Loucy (cell line): ENCODE measurements at regions not wholly inside any gene's neighbourhood (a gene's known extent, or its start where the extent isn't known, plus 50 kb on each side); places are given as distances from the start of the nearest gene placed in this dataset.

Experiments used
- H2AFZ ChIP-seq: fragments of 200-600 bp; sonication (generic); 2 replicates; pipeline ENCODE4 v1.6.0; 2016; ENCODE audit warnings: antibody characterized with exemption, mild to moderate bottlenecking, low read length, moderate library complexity
- H3F3A ChIP-seq: fragments of 200-600 bp; 2 replicates; pipeline ENCODE4 v1.6.0; 2016; ENCODE audit warnings: antibody characterized with exemption, low read depth, mild to moderate bottlenecking
- H3K27me3 ChIP-seq: fragments of 200-600 bp; sonication (generic); 2 replicates; pipeline ENCODE4 v1.6.1; 2014; ENCODE audit warnings: low read length, mild to moderate bottlenecking; ENCODE audit not compliant: insufficient read depth, poor library complexity, severe bottlenecking
- H3K36me3 ChIP-seq: fragments of 200-600 bp; sonication (generic); 2 replicates; pipeline ENCODE4 v1.6.1; 2016; ENCODE audit warnings: low read length; ENCODE audit not compliant: insufficient read depth
- H3K4me1 ChIP-seq: fragments of 200-600 bp; sonication (generic); 2 replicates; pipeline ENCODE4 v1.5.1; 2014; ENCODE audit warnings: low read length, mild to moderate bottlenecking; ENCODE audit not compliant: insufficient read depth, poor library complexity, severe bottlenecking
- H3K4me2 ChIP-seq: fragments of 200-600 bp; sonication (generic); 2 replicates; pipeline ENCODE4 v1.6.0; 2014; ENCODE audit warnings: antibody characterized with exemption, low read length, low read depth, mild to moderate bottlenecking; ENCODE audit not compliant: poor library complexity, severe bottlenecking
- H3K4me3 ChIP-seq: fragments of 200-600 bp; sonication (generic); 2 replicates; pipeline ENCODE4 v1.5.1; 2014; ENCODE audit warnings: low read length, mild to moderate bottlenecking, mixed read lengths; ENCODE audit not compliant: poor library complexity, severe bottlenecking
- H3K79me2 ChIP-seq: fragments of 200-600 bp; sonication (generic); 2 replicates; pipeline ENCODE4 v1.6.1; 2014; ENCODE audit warnings: low read length; ENCODE audit not compliant: insufficient read depth
- H3K9ac ChIP-seq: fragments of 200-600 bp; sonication (generic); 2 replicates; pipeline ENCODE4 v1.6.0; 2014; ENCODE audit warnings: mild to moderate bottlenecking, low read depth, low read length, moderate library complexity; ENCODE audit not compliant: poor library complexity, severe bottlenecking
- H3K9me2 ChIP-seq: fragments of 200-600 bp; sonication (generic); replicated peaks from 2 replicates; pipeline ENCODE4 v1.6.1; 2016; ENCODE audit warnings: low read depth, low read length, mixed read lengths
- H3K9me3 ChIP-seq: fragments of 200-600 bp; sonication (generic); 2 replicates; pipeline ENCODE4 v1.6.1; 2014; ENCODE audit warnings: mild to moderate bottlenecking, antibody characterized with exemption, low read length, low read depth; ENCODE audit not compliant: insufficient read depth
- H4K20me1 ChIP-seq: fragments of 200-600 bp; sonication (generic); 2 replicates; pipeline ENCODE4 v1.6.0; 2014; ENCODE audit warnings: antibody characterized with exemption, low read length, mild to moderate bottlenecking; ENCODE audit not compliant: insufficient read depth, poor library complexity, severe bottlenecking
- EZH2phosphoT487 ChIP-seq: fragments of 200-600 bp; IDR thresholded peaks from 2 replicates; pipeline ENCODE4 v1.6.1; 2018; ENCODE audit warnings: antibody characterized with exemption, mild to moderate bottlenecking, moderate library complexity, borderline replicate concordance
- TF ChIP-seq, protein P1 (sequence below): fragments of 200-600 bp; sonication (generic); conservative IDR thresholded peaks from 2 replicates; pipeline ENCODE4 v1.5.1; 2014; ENCODE audit warnings: mild to moderate bottlenecking, antibody characterized with exemption, low read length

DNA sequence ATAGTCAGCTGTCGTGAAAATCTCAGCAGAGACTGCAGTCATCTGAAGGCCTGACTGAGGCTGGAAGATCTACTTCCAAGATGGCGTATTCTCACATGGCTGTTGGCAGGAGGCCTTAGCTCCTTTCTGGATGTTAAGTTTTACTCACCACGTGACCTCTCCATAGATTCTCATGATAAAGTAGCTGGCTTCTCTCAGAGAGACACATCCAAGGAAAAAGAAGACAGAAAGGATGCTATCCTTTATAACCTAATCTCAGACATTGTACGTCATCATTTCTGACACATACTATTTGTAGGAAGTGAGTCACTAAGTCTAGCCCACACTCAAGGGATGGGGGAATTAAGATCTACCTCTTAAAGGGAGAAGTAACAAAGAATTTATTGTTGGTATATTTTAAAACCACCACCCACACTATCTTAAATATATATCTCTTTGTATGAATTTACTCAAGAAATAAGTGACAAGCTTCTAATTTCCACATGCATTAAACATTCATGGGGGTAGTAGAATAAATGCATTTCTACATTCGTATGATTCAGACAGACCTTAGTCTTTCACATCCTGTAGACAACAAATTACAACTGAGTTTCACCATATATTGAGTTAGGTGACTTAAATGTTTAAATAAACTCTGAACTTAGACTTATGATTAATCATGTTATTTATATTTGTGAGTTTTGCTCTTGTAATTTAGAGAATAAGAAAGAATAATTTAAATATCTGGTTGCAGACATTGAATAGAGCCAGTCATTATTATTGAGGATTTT is 411.0 kb downstream of the LRIG3 start:
- Histone ChIP-seq H3K27me3 (no peaks in the 10 kb centered on the region), H3K9me2 (no peaks in the 10 kb centered on the region), H3K4me3 (no peak overlapping the region), H2AFZ (no peak overlapping the region), H3K79me2 (no peaks in the 10 kb centered on the region), H3K9me3 (no peaks in the 10 kb centered on the region), H3K9ac (no peak overlapping the region), H3K36me3 (no peaks in the 10 kb centered on the region), H3F3A (no peaks in the 10 kb centered on the region), H3K4me2 (no peak overlapping the region), H4K20me1 (no peaks in the 10 kb centered on the region), H3K4me1 (no peaks in the 10 kb centered on the region)
- no peak for TF ChIP-seq EZH2phosphoT487
- TF ChIP-seq, protein P1, sequence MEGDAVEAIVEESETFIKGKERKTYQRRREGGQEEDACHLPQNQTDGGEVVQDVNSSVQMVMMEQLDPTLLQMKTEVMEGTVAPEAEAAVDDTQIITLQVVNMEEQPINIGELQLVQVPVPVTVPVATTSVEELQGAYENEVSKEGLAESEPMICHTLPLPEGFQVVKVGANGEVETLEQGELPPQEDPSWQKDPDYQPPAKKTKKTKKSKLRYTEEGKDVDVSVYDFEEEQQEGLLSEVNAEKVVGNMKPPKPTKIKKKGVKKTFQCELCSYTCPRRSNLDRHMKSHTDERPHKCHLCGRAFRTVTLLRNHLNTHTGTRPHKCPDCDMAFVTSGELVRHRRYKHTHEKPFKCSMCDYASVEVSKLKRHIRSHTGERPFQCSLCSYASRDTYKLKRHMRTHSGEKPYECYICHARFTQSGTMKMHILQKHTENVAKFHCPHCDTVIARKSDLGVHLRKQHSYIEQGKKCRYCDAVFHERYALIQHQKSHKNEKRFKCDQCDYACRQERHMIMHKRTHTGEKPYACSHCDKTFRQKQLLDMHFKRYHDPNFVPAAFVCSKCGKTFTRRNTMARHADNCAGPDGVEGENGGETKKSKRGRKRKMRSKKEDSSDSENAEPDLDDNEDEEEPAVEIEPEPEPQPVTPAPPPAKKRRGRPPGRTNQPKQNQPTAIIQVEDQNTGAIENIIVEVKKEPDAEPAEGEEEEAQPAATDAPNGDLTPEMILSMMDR = no peak

DNA sequence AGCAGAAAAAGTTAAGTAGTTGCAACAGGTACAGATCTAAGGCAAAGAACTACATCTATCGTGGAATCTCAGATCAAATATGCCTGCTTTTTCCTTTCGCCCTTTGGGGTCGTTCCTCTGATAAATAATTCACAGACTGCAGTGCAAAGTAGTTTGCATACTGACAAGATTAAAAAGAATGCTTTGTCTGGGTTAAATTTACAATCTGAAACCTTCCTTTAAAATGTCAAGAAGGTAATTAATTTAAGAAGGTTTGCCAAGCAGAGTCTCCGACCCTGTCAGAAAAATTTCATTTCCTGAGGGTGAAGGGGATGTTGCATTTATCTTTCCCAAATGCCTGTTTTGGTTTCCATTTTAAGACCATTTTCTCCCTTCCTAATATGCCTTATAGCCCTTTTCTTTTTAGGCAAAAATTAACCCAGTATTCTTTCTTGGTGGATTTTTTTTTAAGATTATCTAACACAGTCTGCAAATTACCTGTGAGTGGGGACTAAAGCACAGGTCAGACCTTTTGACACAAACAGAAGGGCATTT is 406.9 kb downstream of the LRIG3 start:
- Histone ChIP-seq H3K4me3 (no peak overlapping the region), H3K4me1 (no peaks in the 10 kb centered on the region), H2AFZ (no peak overlapping the region), H3K9me2 (no peaks in the 10 kb centered on the region), H3K79me2 (no peaks in the 10 kb centered on the region), H3F3A (no peaks in the 10 kb centered on the region), H3K9ac (no peak overlapping the region), H3K9me3 (peaks cover 4% of the 10 kb centered on the region; the same call in 1 of the 2 replicates), H3K36me3 (no peaks in the 10 kb centered on the region), H3K4me2 (no peak overlapping the region), H4K20me1 (no peaks in the 10 kb centered on the region), H3K27me3 (no peaks in the 10 kb centered on the region)
- no peak for TF ChIP-seq EZH2phosphoT487
- TF ChIP-seq, protein P1 = no peak

DNA sequence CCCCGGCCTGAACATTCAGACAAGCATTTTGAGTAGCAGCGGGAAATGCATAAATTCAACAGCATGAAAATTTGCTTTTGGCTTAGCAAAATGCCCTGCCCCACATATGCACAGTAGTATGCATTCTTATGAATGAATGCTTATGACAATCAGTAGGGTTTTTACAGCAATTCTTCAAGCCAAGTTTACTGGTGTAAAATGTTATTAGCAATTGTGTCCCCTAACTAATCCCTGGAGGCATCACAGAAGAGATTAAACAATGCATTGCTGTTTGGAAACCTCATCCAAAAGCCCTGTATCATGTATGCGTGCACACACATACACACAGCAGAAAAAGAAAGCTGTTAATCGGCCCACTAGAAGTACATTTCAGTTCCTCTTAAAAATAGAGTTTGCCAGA is 406.5 kb downstream of the LRIG3 start:
- Histone ChIP-seq H3K4me2 (no peak overlapping the region), H3K9ac (no peak overlapping the region), H3K9me2 (no peaks in the 10 kb centered on the region), H3K79me2 (no peaks in the 10 kb centered on the region), H4K20me1 (no peaks in the 10 kb centered on the region), H3K36me3 (no peaks in the 10 kb centered on the region), H3F3A (no peaks in the 10 kb centered on the region), H3K27me3 (no peaks in the 10 kb centered on the region), H2AFZ (no peak overlapping the region), H3K9me3 (peaks cover 7% of the 10 kb centered on the region; the same call in 1 of the 2 replicates), H3K4me3 (no peak overlapping the region), H3K4me1 (no peaks in the 10 kb centered on the region)
- TF ChIP-seq, protein P1 = no peak
- no peak for TF ChIP-seq EZH2phosphoT487
